ENCODE measurements at regions not wholly inside any gene's neighbourhood (a gene's known extent, or its start where the extent isn't known, plus 50 kb on each side); places are given as distances from the start of the nearest gene placed in this dataset.

- Mint-ChIP-seq H3K4me3 (no peak overlapping the region), H3K27me3 (ENCODE audit: low read depth in 3 of 3) (peaks cover 0 to 12% (median 1%) of the 10 kb centered on the region in 3 donors), H3K9me3 (peaks cover 0 to 2% (median 0%) of the 10 kb centered on the region in 6 donors), H3K4me1 (no peaks in the 10 kb centered on the region), H3K27ac (no peak overlapping the region), H3K36me3 (no peaks in the 10 kb centered on the region)
- DNase-seq = no peak
These were observed 294.9 kb downstream of the GLRX3 start for GRCh38 chr10:130430852-130431704.

- H3K9me3 Mint-ChIP-seq = peaks cover 0 to 2% (median 0%) of the 10 kb centered on the region in 6 donors
- DNase-seq = no peak
These were observed 296.1 kb downstream of the GLRX3 start for GRCh38 chr10:130432271-130432670.

GRCh38 chr10:130432850-130433249 is 296.7 kb downstream of the GLRX3 start:
- no peak overlapping the region for H3K4me3 Mint-ChIP-seq
- DNase-seq = no peak
- peaks cover 0 to 12% (median 1%) of the 10 kb centered on the region in 3 donors for H3K27me3 Mint-ChIP-seq (ENCODE audit: low read depth in 3 of 3)
- no peak overlapping the region for H3K27ac Mint-ChIP-seq
- peaks cover 0 to 2% (median 0%) of the 10 kb centered on the region in 6 donors for H3K9me3 Mint-ChIP-seq
- no peaks in the 10 kb centered on the region for H3K36me3 Mint-ChIP-seq
- no peaks in the 10 kb centered on the region for H3K4me1 Mint-ChIP-seq

More at GRCh38 chr10:130432271-130432670, 296.1 kb downstream of the GLRX3 start:
- peaks cover 0 to 12% (median 1%) of the 10 kb centered on the region in 3 donors for H3K27me3 Mint-ChIP-seq (ENCODE audit: low read depth in 3 of 3)
- H3K27ac Mint-ChIP-seq = no peak overlapping the region
- H3K4me3 Mint-ChIP-seq = no peak overlapping the region
- no peaks in the 10 kb centered on the region for H3K36me3 Mint-ChIP-seq
- H3K4me1 Mint-ChIP-seq = no peaks in the 10 kb centered on the region

GRCh38 chr10:130434446-130435385 is 298.5 kb downstream of the GLRX3 start:
- H3K27me3 Mint-ChIP-seq (ENCODE audit: low read depth in 3 of 3) = peaks cover 0 to 7% (median 1%) of the 10 kb centered on the region in 3 donors
- DNase-seq = no peak
- no peak overlapping the region for H3K27ac Mint-ChIP-seq
- H3K4me1 Mint-ChIP-seq = no peaks in the 10 kb centered on the region
- H3K4me3 Mint-ChIP-seq = no peak overlapping the region
- no peaks in the 10 kb centered on the region for H3K36me3 Mint-ChIP-seq
- peaks cover 0 to 2% (median 0%) of the 10 kb centered on the region in 6 donors for H3K9me3 Mint-ChIP-seq

- Mint-ChIP-seq H3K27me3 (ENCODE audit: low read depth in 3 of 3) (peaks cover 0 to 6% (median 0%) of the 10 kb centered on the region in 3 donors), H3K4me3 (no peak overlapping the region)
These were observed 299.8 kb downstream of the GLRX3 start for GRCh38 chr10:130435961-130436360.

GRCh38 chr10:130438861-130439260 is 302.7 kb downstream of the GLRX3 start:
- Mint-ChIP-seq H3K4me1 (no peaks in the 10 kb centered on the region), H3K27ac (no peak overlapping the region), H3K4me3 (no peak overlapping the region), H3K36me3 (no peaks in the 10 kb centered on the region), H3K9me3 (peaks cover 0 to 1% (median 0%) of the 10 kb centered on the region in 6 donors), H3K27me3 (ENCODE audit: low read depth in 3 of 3) (peaks cover 0 to 6% (median 0%) of the 10 kb centered on the region in 3 donors)
- no peak for DNase-seq

More at GRCh38 chr10:130435961-130436360, 299.8 kb downstream of the GLRX3 start:
- Mint-ChIP-seq H3K9me3 (peaks cover 0 to 2% (median 0%) of the 10 kb centered on the region in 6 donors), H3K27ac (no peak overlapping the region), H3K36me3 (no peaks in the 10 kb centered on the region), H3K4me1 (no peaks in the 10 kb centered on the region)
- DNase-seq = no peak

GRCh38 chr10:130439766-130440165 is 303.6 kb downstream of the GLRX3 start:
- no peak overlapping the region for H3K4me3 Mint-ChIP-seq
- H3K36me3 Mint-ChIP-seq = no peaks in the 10 kb centered on the region
- peaks cover 0 to 6% (median 0%) of the 10 kb centered on the region in 3 donors for H3K27me3 Mint-ChIP-seq (ENCODE audit: low read depth in 3 of 3)
- no peak for DNase-seq
- no peak overlapping the region for H3K27ac Mint-ChIP-seq
- H3K4me1 Mint-ChIP-seq = no peaks in the 10 kb centered on the region
- H3K9me3 Mint-ChIP-seq = peaks cover 0 to 1% (median 0%) of the 10 kb centered on the region in 6 donors

- H3K9me3 Mint-ChIP-seq = peaks cover 0 to 1% (median 0%) of the 10 kb centered on the region in 6 donors
- no peaks in the 10 kb centered on the region for H3K36me3 Mint-ChIP-seq
- no peak overlapping the region for H3K27ac Mint-ChIP-seq
- H3K4me3 Mint-ChIP-seq = no peak overlapping the region
- peaks cover 0 to 4% (median 0%) of the 10 kb centered on the region in 3 donors for H3K27me3 Mint-ChIP-seq (ENCODE audit: low read depth in 3 of 3)
- H3K4me1 Mint-ChIP-seq = no peaks in the 10 kb centered on the region
- no peak for DNase-seq
These were observed 304.3 kb downstream of the GLRX3 start for GRCh38 chr10:130440494-130440893.

GRCh38 chr10:130440971-130441370 is 304.8 kb downstream of the GLRX3 start:
- no peak overlapping the region for H3K27ac Mint-ChIP-seq
- no peak for DNase-seq

GRCh38 chr10:130443066-130443465 is 306.9 kb downstream of the GLRX3 start:
- Mint-ChIP-seq H3K36me3 (no peaks in the 10 kb centered on the region), H3K27ac (no peak overlapping the region), H3K27me3 (ENCODE audit: low read depth in 3 of 3) (peaks cover 0 to 4% (median 2%) of the 10 kb centered on the region in 3 donors), H3K4me3 (no peak overlapping the region), H3K9me3 (no peaks in the 10 kb centered on the region), H3K4me1 (no peaks in the 10 kb centered on the region)
- DNase-seq = no peak

More at GRCh38 chr10:130440971-130441370, 304.8 kb downstream of the GLRX3 start:
- H3K4me3 Mint-ChIP-seq = no peak overlapping the region
- peaks cover 0 to 1% (median 0%) of the 10 kb centered on the region in 3 donors for H3K27me3 Mint-ChIP-seq (ENCODE audit: low read depth in 3 of 3)
- no peaks in the 10 kb centered on the region for H3K4me1 Mint-ChIP-seq
- no peaks in the 10 kb centered on the region for H3K36me3 Mint-ChIP-seq
- H3K9me3 Mint-ChIP-seq = no peaks in the 10 kb centered on the region

GRCh38 chr10:130453036-130453720 is 317.0 kb downstream of the GLRX3 start:
- Mint-ChIP-seq H3K27me3 (ENCODE audit: low read depth in 3 of 3) (peaks cover 0 to 7% (median 0%) of the 10 kb centered on the region in 3 donors), H3K36me3 (no peaks in the 10 kb centered on the region), H3K27ac (no peak overlapping the region), H3K9me3 (peaks cover 0 to 4% (median 0%) of the 10 kb centered on the region in 6 donors), H3K4me3 (no peak overlapping the region), H3K4me1 (no peaks in the 10 kb centered on the region)
- DNase-seq = no peak

- no peak for DNase-seq
- Mint-ChIP-seq H3K4me1 (no peaks in the 10 kb centered on the region), H3K9me3 (peaks cover 0 to 4% (median 0%) of the 10 kb centered on the region in 6 donors), H3K27ac (no peak overlapping the region), H3K4me3 (no peak overlapping the region), H3K36me3 (no peaks in the 10 kb centered on the region), H3K27me3 (ENCODE audit: low read depth in 3 of 3) (peaks cover 0 to 7% (median 0%) of the 10 kb centered on the region in 3 donors)
These were observed 317.7 kb downstream of the GLRX3 start for GRCh38 chr10:130453721-130454542.
